Endothelial cell of hepatic sinusoid (primary cell): ENCODE measurements at regions not wholly inside any gene's neighbourhood (a gene's known extent, or its start where the extent isn't known, plus 50 kb on each side); places are given as distances from the start of the nearest gene placed in this dataset.
"Not testable (repeated sequence)": the region's sequence is repeated elsewhere in the genome, so short reads cannot be mapped to it uniquely, and the experiment has no call there.

Source experiments
- in situ Hi-C: cut with HindIII; loops from 2 replicates; pipeline ENCODE4 v1.10.0; 2017; ENCODE audit warnings: low sequenced_read_pairs

DNA sequence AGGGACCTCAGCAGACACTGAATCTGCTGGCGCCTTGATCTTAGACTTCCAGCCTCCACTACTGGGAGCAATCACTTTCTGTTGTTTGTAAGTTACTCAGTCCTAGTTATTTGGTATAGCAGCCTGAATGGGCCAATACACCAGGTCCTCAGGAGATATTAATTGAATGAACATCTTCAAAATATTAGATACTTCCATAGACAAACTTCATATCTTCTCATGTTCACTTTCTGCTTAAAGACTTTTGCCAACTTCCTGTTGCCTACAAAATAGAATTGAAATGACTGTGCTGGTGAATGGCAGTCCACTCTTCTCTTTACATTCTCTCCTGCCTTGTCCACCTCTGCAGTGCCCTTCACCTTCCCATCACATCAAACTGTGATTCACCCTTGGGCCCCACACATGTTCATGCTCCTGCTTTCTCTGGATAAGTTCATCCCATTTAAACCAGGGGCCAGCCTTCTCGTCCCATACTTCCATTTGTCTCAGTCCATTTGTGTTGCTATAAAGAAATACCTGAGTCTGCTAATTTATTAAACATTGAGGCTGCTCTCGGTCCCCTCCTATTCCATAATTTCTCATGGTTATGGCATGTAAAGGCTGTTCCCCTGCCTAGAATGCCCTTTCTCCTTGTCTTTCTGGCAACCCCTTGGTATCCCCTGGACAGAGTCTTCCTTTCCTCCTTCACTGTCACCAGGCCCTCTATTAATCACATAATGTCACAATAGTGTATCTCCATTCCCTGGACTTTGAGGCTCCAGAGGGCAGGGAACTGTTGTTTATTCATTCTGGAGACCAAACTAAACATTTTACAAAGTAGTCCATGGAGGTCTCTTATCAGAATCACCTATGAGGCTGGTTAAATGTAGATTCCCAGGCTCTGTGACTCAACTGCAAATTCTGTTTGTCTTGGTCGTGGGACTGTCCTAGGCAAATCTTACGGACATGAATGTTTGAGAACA, 148.3 kb upstream of the TMEM170B start:
- in situ Hi-C loops, result no loop called here

DNA sequence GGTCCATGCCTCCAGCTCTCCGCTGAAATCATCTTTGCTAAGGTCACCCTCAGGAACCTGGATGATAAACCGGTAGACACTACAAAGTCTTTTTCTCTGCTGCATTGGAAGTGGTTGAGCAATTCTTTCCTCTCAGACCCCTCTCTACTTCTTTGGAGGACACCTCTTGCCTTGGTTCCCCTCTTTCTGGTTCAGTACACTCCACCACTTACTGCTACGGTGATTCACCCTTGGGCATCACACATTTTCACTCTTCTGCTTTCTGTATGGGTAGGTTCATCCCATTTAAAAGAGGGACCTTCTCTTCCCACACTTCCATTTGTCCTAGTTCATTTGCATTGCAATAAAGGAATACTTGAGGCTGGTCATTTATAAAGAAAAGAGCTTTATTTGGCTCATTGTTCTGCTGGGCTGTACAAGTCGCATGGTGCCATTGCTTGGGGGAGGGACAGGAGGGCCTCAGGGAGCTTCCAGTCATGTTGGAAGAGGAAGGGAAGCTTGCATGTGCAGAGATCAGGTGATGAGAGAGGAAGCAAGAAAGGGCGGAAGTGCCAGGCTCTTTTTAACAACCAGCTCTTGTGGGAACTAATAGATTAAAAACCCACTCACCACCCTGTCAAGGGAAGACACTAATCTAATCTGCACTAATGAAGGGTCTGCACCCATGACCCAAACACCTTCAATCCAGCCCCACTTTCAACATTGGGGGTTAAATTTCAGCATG, 149.7 kb upstream of the TMEM170B start:
- in situ Hi-C loops, result no loop called here

DNA sequence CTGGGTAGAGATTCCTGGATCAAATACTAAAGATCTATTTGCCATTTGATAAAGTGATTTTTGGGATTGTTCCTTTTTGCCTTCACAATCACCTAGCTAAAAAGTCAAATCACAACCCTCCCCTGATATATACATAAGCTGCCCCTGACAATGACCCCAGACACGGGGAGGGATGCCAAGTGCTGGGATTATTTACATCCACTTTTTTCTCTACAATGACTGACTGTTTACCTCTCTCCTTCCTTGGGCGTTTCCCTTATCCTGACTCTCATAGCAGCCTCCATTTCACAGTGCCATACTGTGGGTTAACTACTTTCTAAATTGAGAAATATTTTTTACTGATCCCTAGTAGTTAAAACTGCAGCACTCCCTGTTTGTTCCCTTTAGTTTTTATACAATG, 150.8 kb upstream of the TMEM170B start:
- in situ Hi-C loops, result no loop called here

DNA sequence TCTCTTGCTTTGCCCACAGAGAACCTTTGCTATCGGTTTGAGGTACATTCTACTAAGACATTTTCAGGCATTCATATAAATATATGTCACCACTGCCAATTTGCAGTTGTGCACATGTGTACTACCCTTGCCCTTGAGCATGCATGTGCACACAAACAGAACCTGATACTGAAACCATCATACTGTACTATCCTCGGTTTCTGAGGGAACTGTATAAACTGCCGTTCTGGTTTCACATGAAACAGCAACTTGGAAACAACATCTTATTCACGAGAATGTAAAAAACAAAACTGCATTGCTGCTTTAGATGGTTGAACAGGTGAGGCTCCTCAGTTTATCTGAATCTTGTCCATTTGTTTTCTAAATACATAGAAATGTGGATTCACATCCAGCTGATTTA, 151.2 kb upstream of the TMEM170B start:
- in situ Hi-C loops, result no loop called here

DNA sequence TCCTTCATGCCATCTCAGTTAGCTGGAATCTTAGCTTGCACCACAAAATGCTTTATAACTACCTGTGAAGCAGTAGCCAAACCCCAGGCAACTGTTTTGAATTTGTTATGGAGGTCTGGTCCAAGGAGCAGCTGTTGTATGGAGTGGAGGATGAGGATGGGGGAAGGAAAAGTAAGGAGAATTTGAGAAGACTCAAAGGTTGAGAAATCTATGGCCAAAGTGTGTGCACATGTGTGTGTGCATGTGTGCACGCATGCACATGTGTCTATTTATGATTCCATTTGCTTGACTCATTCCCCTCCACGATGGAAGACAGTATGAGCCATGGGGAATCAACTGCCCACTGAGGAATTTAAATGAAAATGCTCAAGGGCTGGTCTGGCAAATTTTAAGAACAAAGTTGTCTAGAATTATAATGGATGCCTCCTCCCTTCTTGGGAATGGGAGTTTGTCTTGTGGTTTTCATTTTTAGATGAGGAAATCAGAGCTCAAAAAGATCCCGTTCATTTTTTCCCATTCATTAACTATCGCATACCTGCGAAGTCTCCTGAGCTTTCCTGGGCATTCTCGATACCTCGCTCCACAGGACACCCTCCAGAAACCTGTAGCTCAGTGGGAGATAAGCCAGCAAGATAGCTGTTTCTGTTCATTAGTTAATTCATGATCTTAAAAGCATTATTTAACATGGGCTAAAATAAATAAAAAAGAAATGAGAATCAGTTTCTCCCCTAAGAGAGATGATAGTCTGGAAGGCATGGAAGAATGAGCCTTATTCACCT, 152.3 kb upstream of the NEDD9 start:
- in situ Hi-C loops, result no loop called here

DNA sequence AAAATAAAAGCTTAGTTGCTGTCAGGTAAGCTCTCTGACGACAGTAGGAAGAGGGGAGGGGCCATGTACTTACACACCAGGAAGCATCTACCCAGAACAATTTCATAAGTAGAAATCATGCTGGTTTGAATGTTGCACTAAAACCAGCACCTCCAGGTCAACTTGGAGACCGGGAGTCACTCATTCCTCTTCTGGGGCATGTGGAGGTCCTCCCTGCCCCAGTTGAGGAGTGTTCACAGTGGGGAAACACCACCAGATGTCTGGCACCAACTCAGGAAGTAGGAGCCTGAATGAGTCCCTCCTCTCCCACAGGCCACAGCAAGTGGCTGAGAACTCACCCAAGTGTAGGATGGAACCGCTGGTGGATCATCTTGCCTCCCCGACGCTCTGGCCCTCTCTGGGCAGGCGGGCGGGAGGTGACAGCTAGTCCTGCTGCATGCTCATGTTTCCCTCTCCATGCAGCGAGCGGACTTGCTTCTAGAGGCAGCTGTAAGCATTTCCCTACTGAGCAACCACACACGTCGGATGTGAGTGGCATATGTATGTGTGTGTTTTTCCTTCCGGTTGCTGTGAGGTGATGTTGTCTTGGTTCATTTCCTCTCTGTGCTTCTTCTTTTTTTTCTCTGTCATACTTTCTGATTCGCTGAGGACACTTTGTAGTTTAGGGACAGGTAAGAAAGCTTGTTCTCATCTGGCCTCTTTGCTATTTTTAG, 149.5 kb upstream of the NEDD9 start:
- in situ Hi-C loops, result no loop called here

DNA sequence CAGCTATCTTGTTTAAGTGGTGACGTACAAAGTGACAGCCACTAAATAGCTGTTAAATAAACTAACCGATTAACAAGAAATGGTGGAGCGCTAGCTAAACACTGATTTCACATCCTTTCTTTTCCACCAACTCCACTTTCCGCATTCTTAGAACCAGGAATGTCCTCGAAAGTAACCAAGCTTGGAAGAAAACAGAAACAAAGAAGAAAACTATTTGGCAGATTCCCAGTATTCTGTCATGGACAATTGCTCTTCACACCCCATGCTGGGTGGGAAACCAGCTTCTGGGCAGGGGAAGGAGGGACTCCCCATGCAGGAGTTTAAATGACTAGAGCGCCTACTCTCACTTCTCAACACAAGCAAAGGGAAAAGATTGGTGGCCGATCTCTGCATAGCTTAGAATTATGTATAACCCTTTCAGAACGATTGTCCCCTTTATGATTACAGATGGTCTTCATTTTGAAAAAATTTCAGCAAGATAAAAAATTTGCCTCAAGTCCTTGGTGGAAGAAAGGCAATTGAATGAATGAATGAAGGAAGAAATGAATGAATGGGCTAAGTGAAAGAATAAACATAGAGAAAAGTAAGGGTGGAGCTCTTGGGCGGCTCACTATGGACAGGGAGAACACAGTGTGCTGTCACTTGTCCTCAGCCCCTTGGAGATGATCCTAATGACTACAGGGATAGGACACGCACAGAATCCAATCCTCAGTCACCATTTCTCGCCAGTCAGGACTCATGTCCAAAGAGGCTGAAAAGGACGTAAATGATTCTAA, 148.7 kb upstream of the NEDD9 start:
- in situ Hi-C loops, result no loop called here

DNA sequence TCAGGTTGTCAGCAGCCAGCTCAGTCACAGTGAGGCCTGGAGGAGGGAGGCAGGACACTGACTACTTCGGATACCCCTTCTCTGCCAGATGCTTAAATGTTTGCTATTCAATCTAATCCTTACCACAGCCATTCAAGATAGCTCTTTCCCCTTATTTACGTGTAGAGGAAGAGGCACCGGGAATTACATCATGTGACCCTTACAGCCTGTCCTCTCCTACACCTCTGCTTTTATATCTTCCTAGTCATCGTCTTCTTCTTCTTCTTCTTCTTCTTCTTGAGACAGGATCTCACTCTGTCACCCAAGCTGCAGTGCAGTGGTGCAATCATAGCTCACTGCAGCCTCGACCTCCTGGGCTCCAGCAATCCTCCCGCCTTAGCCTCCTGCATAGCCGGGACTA, 148.1 kb upstream of the NEDD9 start:
- in situ Hi-C loops, result no loop called here

DNA sequence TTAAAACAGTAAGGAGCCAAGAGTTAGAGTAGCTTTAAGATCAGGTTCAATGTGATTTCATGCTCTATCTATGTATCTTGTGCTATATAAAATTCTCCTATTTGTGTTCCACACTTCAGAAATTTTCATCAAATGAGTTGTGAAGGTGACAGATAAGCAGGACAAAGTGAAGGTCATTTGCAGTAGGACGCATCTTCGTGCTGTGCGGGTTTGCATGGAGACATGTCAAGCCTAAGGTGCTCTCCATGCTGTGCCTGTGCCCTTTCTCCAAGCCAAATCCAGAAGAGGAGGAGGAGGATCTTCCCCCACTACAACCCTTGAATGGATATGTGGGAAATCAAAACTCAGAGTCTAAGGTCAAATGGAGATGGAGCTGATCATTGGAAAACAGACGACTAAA, 147.3 kb upstream of the NEDD9 start:
- in situ Hi-C loops, result no loop called here

DNA sequence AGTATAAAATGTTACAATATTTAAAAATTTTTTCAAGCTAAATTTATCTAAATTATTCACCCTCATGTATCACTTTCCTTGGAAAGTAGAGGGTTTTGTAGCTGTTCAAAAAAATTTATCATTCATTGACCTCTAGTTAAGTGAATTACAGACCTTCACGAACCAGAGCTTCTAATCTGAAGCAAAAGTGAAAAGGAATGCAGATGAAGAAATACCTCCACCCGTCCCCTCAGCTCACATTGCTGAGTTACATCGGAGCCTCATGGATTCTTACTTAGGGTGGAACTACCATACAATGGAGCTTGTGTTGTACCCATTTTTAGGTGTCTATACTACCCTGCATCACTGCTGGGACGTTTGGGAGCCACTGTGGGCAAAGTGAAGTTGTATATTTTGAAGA, 146.2 kb upstream of the NEDD9 start:
- in situ Hi-C loops, result no loop called here

DNA sequence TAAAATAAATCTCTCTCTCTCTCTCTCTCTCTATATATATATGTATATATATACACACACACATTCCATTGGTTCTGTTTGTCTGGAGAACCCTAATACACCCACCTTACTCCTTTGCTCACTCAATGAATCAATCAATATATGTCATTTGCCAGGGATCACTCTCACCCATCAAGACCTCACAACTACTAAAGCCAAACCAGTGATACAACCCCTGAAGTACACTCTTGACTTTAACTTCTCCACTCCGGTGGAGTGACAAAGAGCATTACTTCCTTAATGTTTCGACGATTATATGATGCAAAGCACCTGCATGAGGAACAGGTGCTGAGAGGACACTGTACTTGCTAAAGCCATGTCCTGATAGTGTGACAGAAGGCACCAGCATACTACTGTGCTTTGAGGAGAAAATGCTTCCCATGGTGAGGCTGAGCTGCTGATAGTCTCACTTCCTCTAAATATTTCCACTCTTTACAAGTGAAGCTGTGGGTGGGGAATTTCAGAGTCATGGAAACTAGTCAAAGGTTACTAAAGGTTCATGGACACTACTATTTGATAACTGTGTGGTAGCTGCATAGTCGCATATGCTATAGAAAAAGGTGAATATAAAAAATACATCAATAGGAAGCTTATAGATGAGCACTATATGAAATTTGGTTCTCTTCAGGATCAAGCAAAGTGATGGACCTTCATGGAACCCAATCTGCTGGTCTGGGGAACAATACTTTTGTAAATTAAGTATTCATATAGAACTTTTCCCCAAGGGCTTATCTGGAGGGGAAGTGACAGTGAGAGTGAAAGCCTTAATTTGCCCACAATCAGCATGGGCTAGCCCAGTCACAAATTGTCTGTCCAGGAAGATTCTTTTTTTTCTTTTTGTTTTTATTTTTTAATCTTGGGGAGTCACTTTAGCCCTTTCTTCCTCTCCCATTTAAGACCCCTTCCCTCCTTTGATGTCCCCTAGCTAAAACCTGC, 141.9 kb upstream of the NEDD9 start:
- in situ Hi-C loops, result no loop called here

DNA sequence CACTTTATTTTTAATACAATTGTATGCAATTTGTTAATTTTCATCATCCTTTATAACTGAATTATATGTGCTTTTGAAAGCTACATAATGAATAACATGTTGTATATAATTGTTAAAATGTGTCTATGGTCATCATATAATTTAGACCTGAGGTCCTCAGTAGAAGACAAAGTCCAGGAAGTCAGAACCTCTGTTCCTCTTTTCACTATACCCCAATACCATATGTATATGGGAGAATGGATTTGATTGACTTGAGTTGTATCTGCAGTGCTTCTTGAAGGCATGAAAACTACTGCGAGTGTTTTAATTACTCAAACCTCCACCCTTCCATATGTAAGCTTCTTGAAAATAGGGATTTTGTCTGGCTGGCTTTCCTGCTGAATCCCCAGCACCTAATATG, 140.7 kb upstream of the NEDD9 start:
- in situ Hi-C loops, result no loop called here

DNA sequence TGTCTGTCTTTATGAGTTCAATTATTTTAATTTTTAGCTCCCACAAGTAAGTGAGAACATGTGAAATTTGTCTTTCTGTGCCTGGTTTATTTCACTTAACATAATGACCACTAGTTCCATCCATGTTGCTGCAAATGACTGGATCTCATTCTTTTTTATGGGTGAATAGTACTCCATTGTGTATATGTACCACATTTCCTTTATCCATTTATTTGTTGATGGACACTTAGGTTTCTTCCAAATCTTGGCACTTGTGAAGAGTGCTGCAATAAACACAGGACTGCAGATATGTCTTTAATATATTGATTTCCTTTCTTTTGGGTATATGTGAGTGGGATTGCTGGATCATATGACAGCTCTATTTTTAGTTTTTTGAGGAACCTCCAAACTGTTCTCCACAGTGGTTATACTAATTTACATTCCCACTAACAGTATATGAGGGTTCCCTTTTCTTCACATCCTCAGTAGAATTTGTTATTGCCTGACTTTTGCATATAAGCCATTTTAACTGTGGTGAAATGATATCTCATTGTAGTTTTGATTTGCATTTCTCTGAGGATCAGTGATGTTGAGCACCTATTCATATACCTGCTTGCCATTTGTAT, 139.8 kb upstream of the NEDD9 start:
- in situ Hi-C loops, result not testable (repeated sequence)

DNA sequence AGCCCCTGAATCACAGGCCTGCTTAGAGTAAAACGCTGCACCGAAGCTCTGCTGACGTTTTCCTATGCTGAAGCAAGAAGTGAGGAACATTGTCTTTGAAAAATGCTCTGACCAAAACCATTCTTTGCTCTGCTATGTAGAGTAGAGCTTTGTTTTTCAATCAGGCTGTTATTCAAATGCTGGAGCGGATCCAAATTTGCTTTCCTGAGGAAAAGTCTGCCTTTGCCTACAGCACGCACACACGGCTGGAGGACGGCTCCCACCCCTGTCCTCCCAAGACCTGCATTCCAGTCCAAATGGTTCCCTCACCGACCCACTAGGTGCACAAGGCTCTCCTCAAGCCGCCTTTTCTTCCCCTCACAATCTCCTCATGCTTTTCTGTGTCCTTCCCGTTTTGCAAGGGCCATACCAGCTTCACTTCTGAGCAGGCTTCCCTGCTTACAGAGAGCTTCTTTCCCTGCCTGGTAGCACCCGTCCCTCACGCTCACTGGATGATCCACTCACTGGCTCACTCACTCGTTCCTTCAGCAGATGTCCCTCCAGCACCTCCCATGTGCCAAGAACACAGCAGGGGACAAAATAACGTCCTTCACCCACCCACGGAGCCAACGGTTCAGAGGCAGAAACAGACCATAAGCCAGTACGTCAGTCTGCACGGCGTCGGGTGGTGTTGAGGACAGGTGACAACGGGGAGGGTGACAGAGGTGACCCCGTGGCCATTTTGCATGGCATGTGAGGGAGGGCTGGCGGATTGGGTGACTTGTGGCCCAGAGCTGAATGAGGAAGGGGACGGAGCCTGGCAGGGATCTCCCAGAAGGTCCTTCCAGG, 137.9 kb upstream of the NEDD9 start:
- in situ Hi-C loops, result no loop called here

DNA sequence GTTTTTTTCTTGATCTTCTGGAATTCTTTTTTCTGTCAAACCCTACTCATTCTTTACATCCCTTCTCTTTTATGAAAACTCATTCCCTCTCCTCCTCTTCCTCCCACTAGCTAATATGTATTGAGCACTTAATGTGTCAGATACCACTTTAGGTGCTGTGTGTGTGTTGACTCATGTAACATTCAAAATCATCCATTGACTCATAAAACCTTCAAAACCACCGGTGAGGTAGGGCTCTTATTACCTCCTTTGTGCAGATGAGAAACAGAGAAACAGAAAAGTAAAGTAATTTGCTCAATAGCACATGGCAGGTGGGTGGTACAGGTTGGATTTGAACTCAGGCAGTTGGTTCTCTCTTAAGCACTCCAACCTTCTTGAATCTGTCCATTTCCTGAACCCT, 136.3 kb upstream of the NEDD9 start:
- in situ Hi-C loops, result loop anchor here (10.0 kb wide), 1 partner anchor 56 kb away; no protein-coding TSS in a partner anchor

DNA sequence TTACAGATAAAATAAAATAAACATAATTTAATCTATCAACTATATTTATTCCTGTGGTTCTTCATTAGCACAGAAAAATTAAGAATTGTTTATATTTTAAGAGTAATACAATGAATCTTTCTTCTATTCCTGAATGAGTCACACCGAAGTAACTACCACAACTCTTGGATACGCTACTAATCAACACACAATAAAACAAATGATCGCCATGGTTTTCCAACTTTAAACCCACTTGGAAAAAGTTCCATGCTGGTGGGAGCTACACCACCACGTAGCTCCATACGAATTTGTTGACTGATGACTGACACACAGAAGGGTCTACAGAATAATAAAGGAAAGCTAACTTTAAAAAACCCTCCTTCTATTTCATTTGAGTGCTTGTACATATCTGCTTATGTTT, 135.8 kb upstream of the NEDD9 start:
- in situ Hi-C loops, result loop anchor here (10.0 kb wide), 1 partner anchor 57 kb away; no protein-coding TSS in a partner anchor

DNA sequence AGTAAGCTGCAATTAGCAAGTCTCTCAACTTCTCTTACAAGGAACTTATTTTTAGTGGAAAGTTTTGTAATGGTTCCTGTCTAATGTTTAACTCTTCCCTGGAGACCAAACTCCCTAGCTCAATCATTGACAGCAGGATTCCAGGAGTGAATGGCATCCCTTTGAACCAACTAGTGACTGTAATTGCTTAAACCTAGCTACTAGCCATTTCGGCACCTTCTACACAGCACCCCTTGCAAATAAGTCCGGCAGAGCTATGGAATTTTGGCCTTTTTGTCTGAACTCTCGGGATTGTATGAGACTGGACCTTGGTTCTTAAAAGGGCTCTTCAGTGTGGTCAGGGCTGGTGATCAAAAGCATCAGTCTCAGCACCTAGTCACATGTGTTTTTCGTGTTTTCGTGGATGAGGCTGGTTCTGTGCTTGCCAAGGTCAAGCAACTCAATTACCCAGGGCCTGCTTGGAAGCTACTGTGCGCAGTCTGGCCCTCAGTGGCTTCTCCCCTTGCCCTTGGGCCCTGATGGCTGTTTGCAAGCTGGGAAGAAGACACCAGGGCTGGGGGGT, 135.3 kb upstream of the NEDD9 start:
- in situ Hi-C loops, result loop anchor here (10.0 kb wide), 1 partner anchor 57 kb away; no protein-coding TSS in a partner anchor
